Suppressor macrophage (primary cell): ENCODE measurements at regions not wholly inside any gene's neighbourhood (a gene's known extent, or its start where the extent isn't known, plus 50 kb on each side); places are given as distances from the start of the nearest gene placed in this dataset.
A peak's percentile ranks its signal among the peaks of the same experiment; 100 is the strongest.
"Not testable (repeated sequence)": the region's sequence is repeated elsewhere in the genome, so short reads cannot be mapped to it uniquely, and the experiment has no call there.

Experiments
- DNase-seq, 4 experiments: peaks; one replicate each; pipeline ENCODE4 v3.0.0-alpha.2; 2020 to 2022

DNA sequence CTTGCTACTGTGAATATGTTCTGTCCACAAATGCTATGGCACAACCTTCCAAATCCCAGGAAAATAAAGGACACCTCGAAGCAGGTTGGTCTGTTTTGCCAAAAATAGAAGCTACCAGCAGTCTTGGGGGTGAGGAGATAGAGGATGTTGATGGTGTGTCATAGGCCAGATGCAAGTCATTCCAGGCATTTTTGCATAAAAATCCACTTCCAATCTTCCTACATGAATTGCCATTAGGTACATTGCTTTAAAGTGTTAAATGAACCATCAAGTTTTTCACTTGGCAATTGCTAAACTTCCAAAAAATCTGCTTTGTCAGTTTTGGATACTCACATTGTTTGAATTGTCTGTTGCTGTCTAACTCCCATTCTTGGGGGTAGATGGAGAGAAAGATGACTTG lies 295.4 kb downstream of the MYCN start:
- DNase-seq: no peak

DNA sequence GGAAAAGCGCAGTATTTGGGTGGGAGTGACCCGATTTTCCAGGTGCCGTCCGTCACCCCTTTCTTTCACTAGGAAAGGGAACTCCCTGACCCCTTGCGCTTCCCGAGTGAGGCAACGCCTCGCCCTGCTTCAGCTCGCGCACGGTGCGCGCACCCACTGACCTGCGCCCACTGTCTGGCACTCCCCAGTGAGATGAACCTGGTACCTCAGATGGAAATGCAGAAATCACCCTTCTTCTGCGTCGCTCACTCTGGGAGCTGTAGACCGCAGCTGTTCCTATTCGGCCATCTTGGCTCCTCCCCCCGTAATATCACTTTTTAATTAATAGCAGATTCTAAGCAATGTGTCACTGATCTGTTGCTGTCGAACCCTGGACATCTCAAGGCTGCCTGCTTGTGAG lies 294.9 kb downstream of the MYCN start:
- DNase-seq: not testable (repeated sequence)

DNA sequence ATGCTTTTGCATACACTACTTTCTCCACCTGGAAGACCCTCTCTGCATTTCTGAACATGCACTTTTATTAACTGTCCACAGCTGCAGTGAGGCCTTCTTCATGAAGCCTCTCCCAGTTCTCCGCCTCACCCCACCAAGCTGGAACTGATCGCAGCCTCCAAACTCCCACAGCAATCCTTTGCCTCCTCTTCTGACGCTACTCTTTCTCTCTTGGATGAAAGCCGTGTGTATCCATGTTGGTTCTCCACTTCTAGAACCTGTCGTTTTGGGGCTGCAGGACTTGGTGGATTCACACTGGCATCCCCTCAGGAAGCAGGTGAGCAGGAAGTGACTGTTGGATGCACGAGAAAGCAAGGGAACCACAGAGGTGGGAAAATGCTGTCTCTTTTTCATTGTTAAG lies 288.6 kb downstream of the MYCN start:
- DNase-seq: no peak

DNA sequence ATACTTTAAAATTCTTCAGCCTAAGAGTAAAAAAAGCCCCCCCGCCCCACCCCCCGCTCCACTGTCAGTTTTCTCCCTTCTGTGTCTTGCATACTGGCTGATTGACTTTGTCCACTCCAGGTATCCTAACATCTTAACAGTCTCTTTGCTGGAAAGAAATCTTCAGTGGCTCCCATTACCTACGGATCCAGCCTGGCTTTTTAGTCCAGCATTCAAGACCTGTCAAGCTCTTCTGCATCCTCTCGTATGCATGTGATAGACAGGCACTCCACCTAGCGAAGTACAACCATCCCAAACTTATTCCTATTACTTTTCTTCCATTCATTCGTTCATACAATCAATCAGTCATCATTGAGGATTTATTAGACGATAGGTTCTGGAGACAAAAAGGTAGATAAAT lies 288.1 kb downstream of the MYCN start:
- DNase-seq: no peak

DNA sequence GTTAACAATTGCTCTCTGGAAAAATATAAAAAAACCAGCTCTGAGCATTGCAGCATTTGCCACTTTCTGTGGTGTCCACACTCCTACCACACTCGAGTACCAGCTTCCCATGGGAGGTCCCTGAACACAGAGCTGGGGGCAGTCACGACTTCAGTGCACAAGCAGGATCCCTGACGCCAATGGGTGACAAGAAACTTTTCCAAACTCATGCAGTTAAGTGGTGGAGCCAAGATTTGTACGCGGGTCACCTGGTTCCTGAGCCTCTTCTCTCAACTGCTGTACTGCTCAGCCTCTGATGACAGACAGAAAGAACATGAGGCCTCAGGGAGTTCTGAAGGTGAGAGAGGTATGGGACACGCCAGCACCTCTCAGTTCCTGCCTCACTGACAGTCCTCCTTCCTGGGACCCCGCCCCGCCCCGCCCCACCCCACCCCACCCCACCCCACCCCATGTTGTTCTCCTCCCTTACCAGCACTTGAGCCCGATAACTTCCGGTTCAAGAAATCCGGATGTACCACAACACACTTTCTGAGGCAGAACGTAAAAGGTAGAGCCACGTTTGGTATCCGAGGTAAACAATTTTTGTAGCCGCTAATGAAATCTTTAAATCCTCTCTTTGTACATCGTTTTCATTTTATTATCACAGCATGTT lies 287.6 kb downstream of the MYCN start:
- no peak for DNase-seq

DNA sequence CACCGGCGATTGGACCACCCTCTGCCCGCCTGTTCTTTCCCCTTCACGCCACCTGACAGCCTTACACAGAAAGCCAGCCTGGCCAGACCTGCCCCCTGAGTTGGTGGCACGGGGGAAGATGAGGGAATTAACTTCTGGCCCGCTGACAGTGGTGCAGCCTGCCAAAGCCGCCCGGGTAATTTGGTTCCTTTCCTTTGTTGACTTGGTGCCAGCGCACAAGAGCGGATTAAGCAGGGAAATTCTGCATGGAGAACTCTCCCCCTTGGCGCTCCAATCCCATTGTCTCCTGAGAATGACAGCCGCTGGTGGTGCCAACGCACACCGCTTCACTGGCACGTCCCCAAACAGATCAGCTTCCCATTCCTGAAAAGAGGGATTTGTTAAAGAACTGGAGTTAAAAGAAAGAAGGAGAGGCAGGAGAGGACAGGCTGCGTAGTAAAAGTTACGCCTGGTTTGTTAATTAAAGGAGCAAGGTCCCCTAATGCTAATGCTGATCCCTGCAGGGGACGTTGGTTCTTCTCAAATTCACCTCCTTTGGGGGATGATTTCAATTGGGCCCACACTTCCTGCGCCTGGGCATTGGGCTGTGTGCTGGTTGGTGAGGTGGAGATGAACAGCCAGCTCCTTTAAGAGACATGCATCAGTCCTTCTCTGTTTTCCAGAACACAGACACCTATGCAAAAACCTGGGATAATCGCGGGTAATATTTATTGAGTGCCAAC lies 286.8 kb downstream of the MYCN start:
- no peak for DNase-seq

DNA sequence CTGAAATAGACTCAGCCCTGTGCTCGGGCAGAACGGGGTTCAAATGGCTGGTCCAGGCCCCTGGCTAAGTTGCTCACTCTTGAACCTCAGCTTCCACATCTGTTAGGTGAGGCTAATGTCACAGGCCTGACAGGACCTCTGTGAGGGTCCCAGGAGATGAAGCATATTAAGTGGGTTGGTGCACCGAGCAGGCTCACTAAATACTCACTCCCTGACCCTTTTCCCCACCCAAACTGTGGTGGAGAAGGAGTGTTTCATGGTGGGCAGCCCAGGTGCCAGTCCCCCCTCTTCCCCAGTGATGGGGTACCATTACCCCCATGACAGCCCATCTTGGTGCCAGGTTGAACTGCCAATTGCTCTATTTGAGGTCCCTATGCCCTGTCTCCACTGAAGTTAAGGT lies 286.0 kb downstream of the MYCN start:
- no peak for DNase-seq

DNA sequence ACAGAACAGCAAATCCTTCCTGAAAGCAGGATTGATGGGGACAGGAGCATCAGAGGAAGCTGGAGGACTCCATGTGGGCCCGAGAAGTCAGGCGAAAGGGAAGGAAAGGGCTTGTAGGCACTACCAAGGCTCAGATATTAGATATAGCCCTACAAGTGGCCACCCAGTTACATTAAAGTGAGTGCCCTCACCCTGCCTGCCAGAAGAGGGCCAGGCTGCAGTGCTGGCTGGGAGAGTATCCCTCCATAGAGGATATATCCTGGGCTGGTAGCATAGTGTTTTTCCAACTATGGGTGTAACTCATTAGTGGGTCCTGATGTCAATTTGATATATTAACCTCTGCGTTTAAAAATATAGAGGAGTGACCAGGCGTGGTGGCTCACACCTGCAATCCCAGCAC lies 285.2 kb downstream of the MYCN start:
- DNase-seq: no peak

DNA sequence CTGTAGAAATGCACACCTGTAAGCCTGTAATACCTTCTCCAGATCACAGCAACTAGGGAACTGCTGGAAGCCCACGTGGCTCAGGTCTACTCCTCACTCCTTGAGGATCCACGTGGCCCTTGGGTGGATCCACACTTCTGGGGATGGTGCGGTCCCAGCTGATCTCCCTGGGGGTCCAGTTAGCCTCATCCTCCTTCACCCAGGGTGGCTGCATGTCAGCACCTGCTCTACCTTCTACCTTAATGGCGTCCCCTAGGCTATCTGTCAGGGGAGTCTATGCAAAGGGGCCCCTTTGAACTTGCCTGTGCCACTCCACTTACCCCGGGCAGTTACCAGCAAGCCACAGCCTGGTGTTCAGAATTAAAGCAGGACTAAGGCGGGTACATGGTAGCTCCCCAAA lies 284.7 kb downstream of the MYCN start:
- no peak for DNase-seq

DNA sequence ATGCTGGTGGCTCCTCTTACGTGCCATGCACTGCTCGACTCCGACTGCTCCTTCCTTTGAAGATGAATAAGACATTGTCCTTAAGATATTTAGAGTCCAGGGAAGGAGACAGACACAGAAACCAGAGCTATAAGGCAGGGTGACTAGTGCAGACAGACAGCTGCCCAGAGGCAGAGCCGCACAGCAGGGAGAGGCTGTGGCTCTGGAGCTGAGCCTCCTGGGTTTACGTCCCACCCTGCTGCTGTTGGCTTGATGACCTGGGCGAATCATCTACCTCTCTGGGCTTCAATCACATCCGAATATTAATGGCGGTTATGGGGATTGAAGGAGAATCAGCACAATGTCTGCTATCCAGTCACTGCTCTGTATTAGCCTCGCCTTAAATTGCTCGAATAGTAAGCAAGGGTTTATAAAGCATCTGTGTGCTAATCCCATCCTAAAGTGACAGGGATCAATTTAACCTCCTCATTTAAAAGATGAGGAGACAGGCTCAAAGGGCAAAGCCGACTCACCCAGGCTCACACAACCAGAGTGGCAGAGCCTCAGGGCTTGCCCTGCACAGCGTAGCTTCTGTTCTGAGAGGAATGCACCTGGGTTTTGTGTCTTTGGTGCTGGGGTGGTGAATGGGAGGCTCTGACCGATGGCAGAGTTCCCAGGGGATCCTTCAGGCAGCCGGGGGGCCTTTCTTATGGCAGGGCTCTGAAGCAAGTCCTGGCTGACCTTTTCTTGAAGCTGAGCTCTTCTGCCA lies 284.1 kb downstream of the MYCN start:
- no peak for DNase-seq

DNA sequence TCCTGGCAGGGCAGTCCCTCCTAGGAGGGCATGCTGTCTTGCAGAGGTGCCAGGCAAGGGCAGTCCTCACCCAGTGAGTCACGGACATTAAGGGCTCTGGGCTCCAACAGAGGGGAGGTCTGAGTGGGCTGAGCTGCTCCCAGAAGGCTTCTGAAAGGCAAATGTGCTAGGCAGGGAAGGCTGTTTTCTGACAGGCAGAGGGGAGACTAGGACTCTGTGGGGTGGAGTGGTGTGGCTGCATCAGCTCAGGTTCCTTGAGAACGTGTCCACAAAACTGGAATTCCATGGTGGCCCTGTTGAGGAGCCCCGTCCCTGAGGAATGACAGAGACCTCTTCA lies 283.5 kb downstream of the MYCN start:
- DNase-seq: no peak

DNA sequence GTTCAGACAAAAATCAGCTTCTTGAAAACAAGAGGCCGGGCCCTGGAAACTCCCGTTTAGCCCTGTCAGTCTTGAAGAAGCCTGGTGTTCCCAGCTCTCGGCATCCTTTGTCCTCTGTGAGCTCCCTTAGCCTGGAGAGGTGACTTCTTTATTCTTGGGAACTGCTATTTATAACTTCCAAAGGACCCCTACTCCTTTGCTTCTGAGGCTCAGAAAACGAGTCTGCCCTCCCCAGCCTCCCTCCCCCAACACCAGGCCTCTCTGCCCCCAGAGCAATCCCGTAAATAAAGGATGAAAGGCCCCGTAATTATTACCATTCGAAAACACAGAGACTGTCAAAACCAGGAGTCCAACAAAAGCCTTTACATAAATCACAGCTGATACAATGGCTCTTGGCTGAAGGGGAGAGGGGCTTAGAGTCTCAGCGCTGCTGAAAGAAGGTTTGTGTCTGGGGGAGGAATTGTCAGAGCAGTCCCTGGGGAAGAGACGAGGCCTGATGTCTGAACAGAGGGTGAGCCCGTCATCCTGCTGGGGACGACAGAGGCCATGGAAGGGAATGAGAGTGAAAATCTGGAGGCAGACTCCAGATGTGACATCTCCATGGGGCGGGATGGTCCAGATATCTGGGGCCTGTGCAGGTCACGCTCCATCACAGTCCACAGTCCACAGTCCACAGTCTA lies 283.0 kb downstream of the MYCN start:
- DNase-seq: no peak

DNA sequence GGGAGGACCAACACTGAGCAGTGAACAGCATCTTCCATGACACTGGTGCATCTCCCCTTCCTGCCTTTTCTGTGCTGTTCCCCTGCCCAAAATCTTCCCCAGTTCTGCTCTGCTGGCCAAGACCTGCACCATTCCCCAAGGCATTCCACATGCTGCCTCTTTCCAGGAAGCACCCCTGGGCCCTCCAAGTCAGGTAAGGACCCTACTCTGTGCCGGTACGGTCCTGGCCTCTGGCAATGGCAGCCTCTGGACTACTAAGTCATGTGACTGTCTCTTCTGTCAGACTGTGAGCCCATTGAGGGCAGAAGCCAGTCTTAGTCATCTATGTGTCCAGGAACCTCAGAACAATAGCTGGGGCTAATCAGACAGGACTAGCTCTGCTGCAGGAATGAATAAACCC lies 282.0 kb downstream of the MYCN start:
- no peak for DNase-seq

DNA sequence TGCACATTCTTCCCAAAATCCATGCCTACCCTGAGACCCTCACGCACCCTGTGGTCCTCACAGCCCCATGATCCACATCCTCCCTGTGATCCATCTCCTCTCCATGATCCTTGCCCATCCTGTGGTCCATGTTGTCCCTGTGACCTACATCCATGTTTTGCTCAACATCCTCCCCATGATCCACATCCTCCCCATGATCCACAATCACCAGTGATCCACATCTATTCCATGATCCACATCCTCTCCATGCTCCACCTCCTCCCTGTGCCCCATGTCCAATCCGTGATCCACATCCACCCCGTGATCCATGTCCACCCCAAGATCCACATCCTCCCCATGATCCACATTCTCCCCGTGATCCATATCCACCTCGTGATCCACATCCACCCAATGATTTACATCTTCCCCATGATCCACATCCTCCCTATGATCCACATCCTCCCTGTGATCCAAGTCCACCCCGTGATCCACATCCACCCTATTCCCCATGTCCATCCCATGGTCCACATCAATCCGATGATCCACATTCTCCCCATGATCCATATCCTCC lies 281.2 kb downstream of the MYCN start:
- no peak for DNase-seq

DNA sequence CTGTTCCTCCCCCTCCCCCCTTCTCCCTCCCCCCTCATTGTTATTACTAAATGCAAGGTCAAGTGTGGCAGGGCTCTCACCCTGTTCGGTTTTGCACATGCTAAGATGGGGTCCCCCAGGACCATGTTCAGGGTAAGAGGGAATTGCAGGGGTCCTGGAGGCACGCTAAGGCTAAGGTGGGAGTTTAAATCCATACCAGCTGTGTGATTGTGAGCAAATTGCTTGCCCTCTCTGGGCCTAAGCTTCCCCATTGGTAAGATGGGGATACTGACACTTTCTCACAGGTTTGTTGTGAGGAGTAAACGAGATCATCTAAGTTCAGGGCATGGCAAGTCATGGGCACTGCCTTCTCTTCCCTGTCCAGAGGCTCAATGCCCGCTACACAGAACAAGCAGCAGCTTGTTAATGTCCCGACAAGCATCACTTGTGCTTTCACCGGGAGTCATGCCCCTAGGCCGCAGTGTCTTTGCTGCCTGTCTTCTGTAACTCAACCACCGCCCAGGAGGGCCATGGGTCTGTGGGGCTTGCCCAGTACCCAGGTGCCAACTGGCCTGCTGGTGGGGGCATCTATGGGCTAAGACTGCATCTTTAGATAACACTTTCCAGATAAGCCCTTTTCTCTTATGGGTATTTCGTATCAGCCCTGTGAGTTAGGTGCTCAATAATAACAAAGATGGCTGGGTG lies 279.1 kb downstream of the MYCN start:
- DNase-seq: no peak

DNA sequence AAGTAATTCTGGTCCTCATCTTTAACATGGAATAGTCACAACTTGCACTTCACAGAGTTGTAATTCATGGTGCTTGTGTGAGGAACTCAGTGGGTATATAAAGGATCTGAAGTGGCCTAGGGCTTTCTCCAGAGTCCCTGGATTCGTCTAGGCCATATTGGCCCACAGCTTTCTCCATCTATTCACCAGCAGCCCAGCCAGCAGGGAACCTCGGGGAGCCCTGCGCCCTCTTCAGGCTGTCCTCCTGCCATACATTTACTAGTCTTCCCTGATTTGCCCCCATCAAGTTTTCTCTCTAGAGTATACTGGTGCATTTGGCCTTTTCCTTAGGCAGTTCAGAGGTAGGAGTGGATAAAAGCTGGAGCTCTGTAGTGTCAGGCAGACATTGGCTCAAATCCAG lies 278.3 kb downstream of the MYCN start:
- DNase-seq: peak; percentile 24 to 66 (median 46)

DNA sequence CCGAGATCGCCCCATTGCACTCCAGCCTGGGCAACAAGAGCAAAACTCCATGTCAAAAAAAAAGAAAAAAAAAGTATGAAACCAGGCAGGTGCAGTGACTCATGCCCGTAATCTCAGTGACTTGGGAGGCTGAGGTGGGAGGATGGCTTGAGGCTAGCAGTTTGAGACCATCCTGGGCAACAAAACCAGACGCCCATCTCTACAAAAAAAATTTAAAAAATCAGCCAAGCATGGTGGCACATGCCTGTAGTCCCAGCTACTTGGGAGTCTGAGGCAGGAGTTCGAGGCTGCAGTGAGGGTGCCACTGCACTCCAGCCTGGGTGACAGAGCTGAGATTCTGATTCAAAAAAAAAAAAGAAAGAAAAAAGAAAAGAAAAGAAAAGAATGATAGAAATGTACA lies 277.8 kb downstream of the MYCN start:
- no peak for DNase-seq

DNA sequence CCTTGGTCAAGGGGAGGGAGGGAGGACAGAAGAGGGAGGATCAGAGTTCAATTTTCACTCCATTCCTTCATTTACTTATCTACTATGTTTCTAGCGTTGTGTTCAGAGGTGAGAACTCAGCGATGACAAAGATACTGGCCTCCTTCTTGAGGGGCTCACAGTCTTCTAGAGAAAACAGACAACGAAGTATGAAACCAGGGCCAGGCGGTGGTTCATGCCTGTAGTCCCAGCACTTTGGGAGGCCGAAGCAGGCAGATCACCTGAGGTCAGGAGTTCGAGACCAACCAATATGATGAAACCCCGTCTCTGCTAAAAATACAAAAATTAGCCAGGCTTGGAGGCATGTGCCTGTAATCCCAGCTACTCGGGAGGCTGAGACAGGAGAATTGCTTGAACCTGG lies 277.4 kb downstream of the MYCN start:
- DNase-seq: not testable (repeated sequence)

DNA sequence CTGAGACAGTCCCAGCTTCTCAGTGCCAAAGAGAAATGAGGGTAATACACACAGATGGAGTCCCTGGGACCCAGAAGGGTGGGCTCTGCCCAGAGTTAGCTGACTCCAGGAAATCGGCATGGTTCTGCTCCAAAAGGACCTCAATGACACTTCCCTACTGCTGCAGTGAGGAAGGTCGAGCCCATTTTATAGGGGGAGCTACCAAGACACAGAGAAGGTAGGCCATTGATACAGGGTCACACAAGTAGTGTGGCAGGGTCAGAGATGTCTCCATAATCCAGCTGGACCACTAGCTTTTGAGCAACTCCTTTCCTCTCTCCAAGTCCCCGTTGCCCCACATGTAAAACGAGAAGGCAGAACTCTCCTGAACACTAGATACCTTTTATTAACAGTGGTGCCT lies 276.9 kb downstream of the MYCN start:
- no peak for DNase-seq

DNA sequence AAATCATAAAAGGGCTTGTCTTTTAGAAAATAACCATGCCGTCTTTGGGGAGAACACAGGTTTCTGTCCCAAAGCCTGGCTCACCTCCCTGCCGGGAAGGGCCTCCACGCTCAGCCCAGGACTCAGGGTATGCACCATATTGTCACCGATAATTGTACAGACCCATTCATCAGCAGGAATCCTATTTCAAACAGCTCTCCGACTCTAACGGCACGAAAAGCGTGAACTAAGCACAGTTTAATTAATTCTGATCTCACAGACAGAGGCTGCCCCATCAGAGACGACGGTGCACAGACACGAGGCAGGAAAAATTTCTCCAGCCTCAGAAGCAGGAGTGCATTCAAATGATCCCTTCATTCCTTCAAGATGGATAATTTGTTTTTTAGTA lies 276.2 kb downstream of the MYCN start:
- no peak for DNase-seq

DNA sequence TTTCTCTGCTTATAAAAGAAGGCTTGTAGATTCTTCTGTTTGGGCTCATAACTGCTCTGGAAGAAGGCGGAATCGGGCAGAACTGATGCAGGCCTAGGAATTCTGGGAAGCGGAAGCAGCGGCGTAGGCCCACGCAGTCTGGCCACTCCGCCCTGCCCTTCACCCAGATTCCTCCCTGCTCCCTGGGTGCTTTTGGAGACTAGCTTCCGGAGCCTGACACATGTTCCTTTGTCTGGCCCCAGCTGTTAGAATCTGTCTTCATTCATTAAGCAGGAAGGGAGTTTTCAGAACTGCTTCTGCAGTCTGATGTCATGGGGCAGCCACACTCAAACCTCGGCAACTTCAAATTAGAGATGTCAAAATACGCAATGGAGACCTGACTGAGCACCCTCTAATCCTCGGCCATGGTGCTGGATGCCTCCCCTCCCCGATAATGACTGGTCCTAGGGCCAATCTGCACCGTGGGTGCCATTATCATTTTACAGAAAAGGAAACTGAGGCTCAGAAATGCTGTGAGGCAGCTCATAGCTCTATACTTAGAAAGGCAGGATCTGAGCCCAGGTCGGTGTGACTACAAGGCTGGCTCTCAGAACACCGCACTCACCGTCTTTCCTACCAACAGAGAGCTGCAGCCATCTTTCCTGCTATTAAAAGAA lies 275.7 kb downstream of the MYCN start:
- DNase-seq: no peak

DNA sequence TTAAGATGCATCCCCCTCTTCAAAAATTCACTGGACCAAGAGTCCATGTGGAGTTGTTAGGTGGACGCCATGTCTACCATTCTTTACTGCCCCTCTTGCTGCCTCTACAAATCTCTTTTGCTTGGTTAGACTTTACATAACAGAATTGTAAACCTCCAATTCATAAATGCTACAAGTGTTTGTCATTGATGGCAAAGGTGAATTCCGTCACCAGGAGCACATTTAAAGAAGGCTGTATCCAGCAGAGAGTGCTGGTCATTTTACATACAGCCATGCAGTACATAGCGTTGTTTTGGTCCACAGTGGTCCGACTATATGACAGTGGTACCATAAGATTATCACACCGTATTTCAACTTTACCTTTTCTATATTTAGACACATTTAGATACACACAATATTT lies 274.5 kb downstream of the MYCN start:
- DNase-seq: no peak
